ENCODE measurements at regions not wholly inside any gene's neighbourhood (a gene's known extent, or its start where the extent isn't known, plus 50 kb on each side); places are given as distances from the start of the nearest gene placed in this dataset.

GRCh38 chr10:124239696-124240095, 146.3 kb upstream of the CHST15 start:
- intact Hi-C loops (cut with DNase I): no loop called here
- DNase-seq: peak in 3 of 42 donors; percentile 15 to 23 (median 22)

- intact Hi-C loops (cut with DNase I): no loop called here
- peak in 3 of 42 donors; percentile 2 to 10 (median 5) for DNase-seq
Measured at GRCh38 chr10:124239134-124239533, 145.7 kb upstream of the CHST15 start.

- DNase-seq: peak in 3 of 42 donors; percentile 13 to 27 (median 22)
- intact Hi-C loops (cut with DNase I): no loop called here
Measured at GRCh38 chr10:124238367-124238766, 145.0 kb upstream of the CHST15 start.

- DNase-seq: peak in 1 of 42 donors; percentile 13
- intact Hi-C loops (cut with DNase I): no loop called here
Measured at GRCh38 chr10:124237282-124237961, 144.0 kb upstream of the CHST15 start.

GRCh38 chr10:124236816-124237215, 143.4 kb upstream of the CHST15 start:
- intact Hi-C loops (cut with DNase I): no loop called here
- peak in 2 of 42 donors; percentile 28 to 35 for DNase-seq

- DNase-seq: peak in 1 of 42 donors; percentile 3
- intact Hi-C loops (cut with DNase I): no loop called here
Measured at GRCh38 chr10:124236136-124236535, 142.7 kb upstream of the CHST15 start.

- intact Hi-C loops (cut with DNase I): no loop called here
- no peak for DNase-seq
Measured at GRCh38 chr10:124235232-124235631, 141.8 kb upstream of the CHST15 start.

GRCh38 chr10:124233546-124234138, 140.2 kb upstream of the CHST15 start:
- DNase-seq: peak in 1 of 42 donors; percentile 15
- intact Hi-C loops (cut with DNase I): no loop called here

- intact Hi-C loops (cut with DNase I): no loop called here
- DNase-seq: peak in 1 of 42 donors; percentile 29
Measured at GRCh38 chr10:124232686-124233545, 139.5 kb upstream of the CHST15 start.

- intact Hi-C loops (cut with DNase I): no loop called here
- DNase-seq: peak in 1 of 42 donors; percentile 11
Measured at GRCh38 chr10:124231168-124232155, 138.1 kb upstream of the CHST15 start.

- DNase-seq: no peak
- intact Hi-C loops (cut with DNase I): no loop called here
Measured at GRCh38 chr10:124230635-124231167, 137.3 kb upstream of the CHST15 start.

- intact Hi-C loops (cut with DNase I): no loop called here
- no peak for DNase-seq
Measured at GRCh38 chr10:124229989-124230634, 136.7 kb upstream of the CHST15 start.

GRCh38 chr10:124229201-124229988, 136.0 kb upstream of the CHST15 start:
- intact Hi-C loops (cut with DNase I): no loop called here
- DNase-seq: no peak

GRCh38 chr10:124228471-124228870, 135.1 kb upstream of the CHST15 start:
- no peak for DNase-seq
- intact Hi-C loops (cut with DNase I): no loop called here

GRCh38 chr10:124227988-124228387, 134.6 kb upstream of the CHST15 start:
- no peak for DNase-seq
- intact Hi-C loops (cut with DNase I): no loop called here

GRCh38 chr10:124227055-124227975, 133.9 kb upstream of the CHST15 start:
- DNase-seq: no peak
- intact Hi-C loops (cut with DNase I): no loop called here

Measured in head of caudate nucleus (tissue), 42 donors.